Activated T-cell treated with anti-CD3 and anti-CD28 coated beads for 24 hours (primary cell): ENCODE measurements at regions not wholly inside any gene's neighbourhood (a gene's known extent, or its start where the extent isn't known, plus 50 kb on each side); places are given as distances from the start of the nearest gene placed in this dataset.
"Not testable (repeated sequence)": the region's sequence is repeated elsewhere in the genome, so short reads cannot be mapped to it uniquely, and the experiment has no call there.

Experiments used
- DNase-seq: peaks from one replicate; pipeline ENCODE4 v3.0.0-alpha.2; 2020; ENCODE audit warnings: low read depth

- no peak for DNase-seq
These were observed 51.8 kb upstream of the AGR3 start for GRCh38 chr7:16933296-16934279.

GRCh38 chr7:16934722-16935340 is 53.0 kb upstream of the AGR3 start:
- peak; percentile 18 for DNase-seq

- DNase-seq: no peak
These were observed 53.6 kb upstream of the AGR3 start for GRCh38 chr7:16935341-16935735.

- DNase-seq: no peak
These were observed 55.0 kb upstream of the AGR3 start for GRCh38 chr7:16936626-16937422.

GRCh38 chr7:16939161-16939560 is 57.4 kb upstream of the AGR3 start:
- DNase-seq: no peak

GRCh38 chr7:16940776-16941175 is 59.0 kb upstream of the AGR3 start:
- DNase-seq: no peak

GRCh38 chr7:16942929-16943509 is 61.2 kb upstream of the AGR3 start:
- no peak for DNase-seq

GRCh38 chr7:16944936-16945335 is 63.2 kb upstream of the AGR3 start:
- DNase-seq: no peak

GRCh38 chr7:16945372-16945771 is 63.6 kb upstream of the AGR3 start:
- DNase-seq: no peak

- DNase-seq: not testable (repeated sequence)
These were observed 66.3 kb upstream of the AGR3 start for GRCh38 chr7:16948110-16948509.

GRCh38 chr7:16951483-16952080 is 69.8 kb upstream of the AGR3 start:
- DNase-seq: no peak

- no peak for DNase-seq
These were observed 72.5 kb upstream of the AGR3 start for GRCh38 chr7:16954321-16954720.

GRCh38 chr7:16958724-16959123 is 76.9 kb upstream of the AGR3 start:
- no peak for DNase-seq

- DNase-seq: no peak
These were observed 78.7 kb upstream of the AGR3 start for GRCh38 chr7:16960337-16960965.

GRCh38 chr7:16961641-16962040 is 79.9 kb upstream of the AGR3 start:
- no peak for DNase-seq

GRCh38 chr7:16963044-16963443 is 81.3 kb upstream of the AGR3 start:
- no peak for DNase-seq

- DNase-seq: not testable (repeated sequence)
These were observed 83.9 kb upstream of the AGR3 start for GRCh38 chr7:16965697-16966096.

GRCh38 chr7:16967300-16967811 is 85.6 kb upstream of the AGR3 start:
- DNase-seq: no peak

- DNase-seq: no peak
These were observed 89.1 kb upstream of the AGR3 start for GRCh38 chr7:16970732-16971482.

GRCh38 chr7:16975712-16976111 is 93.9 kb upstream of the AGR3 start:
- DNase-seq: no peak
